ENCODE measurements at regions not wholly inside any gene's neighbourhood (a gene's known extent, or its start where the extent isn't known, plus 50 kb on each side); places are given as distances from the start of the nearest gene placed in this dataset.

DNA sequence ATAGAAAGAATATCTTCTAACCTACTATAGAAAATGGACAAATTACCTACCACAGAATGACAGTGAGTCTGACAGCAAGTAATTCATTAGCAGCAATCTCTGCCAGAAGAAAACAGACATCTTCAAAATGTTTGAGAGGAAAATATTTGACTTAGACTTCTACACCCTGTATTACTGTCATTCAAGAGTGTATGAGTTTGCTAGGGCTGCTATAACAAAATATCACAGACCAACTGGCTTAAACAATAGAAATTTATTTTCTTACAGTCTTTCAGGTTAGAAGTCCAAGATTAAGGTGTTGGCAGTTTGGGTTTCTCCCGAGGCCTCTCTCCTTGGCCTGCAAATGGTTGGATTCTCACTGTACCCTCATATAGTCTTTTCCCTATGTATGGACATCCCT, 52.9 kb upstream of the FGGY start:
- no peak for TF ChIP-seq RAD21 (IDR thresholded peaks at IDR 0.05; ENCODE audit: low read depth)
- TF ChIP-seq CREB1 (IDR thresholded peaks at IDR 0.05; ENCODE audit: low read depth) = no peak
- no peak for TF ChIP-seq EGR1 (IDR thresholded peaks at IDR 0.05)
- TF ChIP-seq, protein P1, sequence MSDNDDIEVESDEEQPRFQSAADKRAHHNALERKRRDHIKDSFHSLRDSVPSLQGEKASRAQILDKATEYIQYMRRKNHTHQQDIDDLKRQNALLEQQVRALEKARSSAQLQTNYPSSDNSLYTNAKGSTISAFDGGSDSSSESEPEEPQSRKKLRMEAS (IDR thresholded peaks at IDR 0.05) = no peak

All from Ishikawa (cell line).